Fibroblast of pulmonary artery (primary cell): ENCODE measurements at regions not wholly inside any gene's neighbourhood (a gene's known extent, or its start where the extent isn't known, plus 50 kb on each side); places are given as distances from the start of the nearest gene placed in this dataset.

Experiments used
- DNase-seq: peaks from one replicate; pipeline ENCODE4 v3.0.0-alpha.2; 2010; ENCODE audit warnings: low read depth
- H3K4me3 ChIP-seq: replicated peaks from 2 replicates; pipeline ENCODE4 v1.5.1; 2011; ENCODE audit warnings: low read depth, mild to moderate bottlenecking, control low read depth, low read length, moderate library complexity
- CTCF ChIP-seq: IDR thresholded peaks from 2 replicates; pipeline ENCODE4 v1.5.1; 2011; ENCODE audit warnings: mild to moderate bottlenecking, control low read depth, low read length, inconsistent platforms; ENCODE audit errors: missing control alignments

- no peak for DNase-seq
Observed at GRCh38 chr2:137870682-137871081, 93.6 kb upstream of the HNMT start.

GRCh38 chr2:137872577-137872976 is 91.7 kb upstream of the HNMT start:
- no peak for TF ChIP-seq CTCF
- no peak for DNase-seq
- no peak overlapping the region for H3K4me3 ChIP-seq

More at GRCh38 chr2:137870682-137871081, 93.6 kb upstream of the HNMT start:
- no peak overlapping the region for H3K4me3 ChIP-seq
- no peak for TF ChIP-seq CTCF

GRCh38 chr2:137873536-137874244 is 90.6 kb upstream of the HNMT start:
- H3K4me3 ChIP-seq = no peak overlapping the region
- no peak for DNase-seq
- no peak for TF ChIP-seq CTCF

GRCh38 chr2:137879121-137879520 is 85.2 kb upstream of the HNMT start:
- H3K4me3 ChIP-seq = no peak overlapping the region
- no peak for DNase-seq
- no peak for TF ChIP-seq CTCF

GRCh38 chr2:137881711-137882110 is 82.6 kb upstream of the HNMT start:
- DNase-seq = no peak
- no peak for TF ChIP-seq CTCF
- no peak overlapping the region for H3K4me3 ChIP-seq

GRCh38 chr2:137886083-137886831 is 78.0 kb upstream of the HNMT start:
- no peak overlapping the region for H3K4me3 ChIP-seq
- TF ChIP-seq CTCF = no peak
- DNase-seq = no peak
